Tibial nerve (tissue), 4 donors: ENCODE measurements at regions not wholly inside any gene's neighbourhood (a gene's known extent, or its start where the extent isn't known, plus 50 kb on each side); places are given as distances from the start of the nearest gene placed in this dataset.

Experiments
- DNase-seq, 2 donors: peaks; one replicate each; pipeline ENCODE4 v3.0.0-alpha.2; 2019; ENCODE audit warnings: low spot score in 2 of 2
- H3K27ac ChIP-seq, 4 donors: fragments of 200-600 bp; sonication (generic) in 3 of 4; one replicate each; pipeline ENCODE4 v1.5.1; 2017 to 2019; ENCODE audit warnings: mild to moderate bottlenecking in 1 of 4
- H3K27me3 ChIP-seq, 2 donors: fragments of 200-600 bp; sonication (generic) in 1 of 2; one replicate each; pipeline versions ENCODE4 v1.5.1 to v1.6.0; 2017 to 2019
- H3K36me3 ChIP-seq, 3 donors: fragments of 200-600 bp; sonication (generic); one replicate each; pipeline ENCODE4 v1.5.1; 2018 to 2019
- H3K4me1 ChIP-seq, 4 donors: fragments of 200-600 bp; sonication (generic) in 3 of 4; one replicate each; pipeline ENCODE4 v1.5.1; 2017 to 2019
- H3K4me3 ChIP-seq, 4 donors: fragments of 200-600 bp; sonication (generic) in 3 of 4; one replicate each; pipeline ENCODE4 v1.5.1; 2017 to 2019; ENCODE audit warnings: mild to moderate bottlenecking in 1 of 4, moderate library complexity in 1 of 4
- H3K9me3 ChIP-seq, 4 donors: fragments of 200-600 bp; sonication (generic) in 3 of 4; one replicate each; pipeline ENCODE4 v1.5.1; 2017 to 2019
- EP300 ChIP-seq, 2 donors: sonication (generic); formaldehyde crosslinking; IDR thresholded peaks; one replicate each; pipeline ENCODE4 v1.6.1; 2017; ENCODE audit warnings: antibody characterized with exemption in 2 of 2, mild to moderate bottlenecking in 1 of 2
- POLR2A ChIP-seq, 2 donors: fragments of 450-650 bp; IDR thresholded peaks; one replicate each; pipeline ENCODE4 v1.6.1; 2017; ENCODE audit warnings: antibody characterized with exemption in 2 of 2, mild to moderate bottlenecking in 2 of 2, moderate library complexity in 2 of 2
- WGBS, 2 donors: methylation state at CpG; one replicate each; pipeline ENCODE4 v1.1.5; 2018; 5-methylcytosine and 5-hydroxymethylcytosine counted together
- TF ChIP-seq, protein P1 (sequence below), 5 experiments: fragments of 200-600 bp in 3 of 5; fragments of 450-650 bp in 2 of 5; sonication (generic) in 3 of 5; IDR thresholded peaks; one replicate each; pipeline ENCODE4 v1.5.1; 2016 to 2019; ENCODE audit warnings: antibody characterized with exemption in 5 of 5, mild to moderate bottlenecking in 3 of 5, moderate library complexity in 2 of 5

DNA sequence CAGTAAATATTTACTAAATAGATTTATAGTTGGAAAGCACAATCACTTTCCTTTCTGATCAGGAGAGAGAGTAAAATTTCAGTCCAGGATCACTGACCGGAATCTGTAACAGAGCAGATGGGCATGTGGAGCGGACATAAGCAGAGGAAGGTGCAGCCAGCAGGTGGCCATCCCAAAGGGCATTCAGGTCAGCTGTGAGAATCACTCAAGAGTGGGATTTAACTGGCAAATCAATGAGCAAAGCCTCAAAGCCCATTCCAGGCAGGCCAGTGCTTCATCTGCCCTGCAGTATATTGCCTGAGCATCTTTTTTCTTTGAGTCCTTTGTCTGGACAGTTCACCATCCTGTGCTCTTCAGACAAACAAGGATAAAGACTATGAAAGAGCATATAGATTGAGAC lies 166.4 kb upstream of the SLC14A2 start:
- TF ChIP-seq EP300 (IDR thresholded peaks at IDR 0.05) (no peak), POLR2A (IDR thresholded peaks at IDR 0.05) (no peak)
- TF ChIP-seq, protein P1, sequence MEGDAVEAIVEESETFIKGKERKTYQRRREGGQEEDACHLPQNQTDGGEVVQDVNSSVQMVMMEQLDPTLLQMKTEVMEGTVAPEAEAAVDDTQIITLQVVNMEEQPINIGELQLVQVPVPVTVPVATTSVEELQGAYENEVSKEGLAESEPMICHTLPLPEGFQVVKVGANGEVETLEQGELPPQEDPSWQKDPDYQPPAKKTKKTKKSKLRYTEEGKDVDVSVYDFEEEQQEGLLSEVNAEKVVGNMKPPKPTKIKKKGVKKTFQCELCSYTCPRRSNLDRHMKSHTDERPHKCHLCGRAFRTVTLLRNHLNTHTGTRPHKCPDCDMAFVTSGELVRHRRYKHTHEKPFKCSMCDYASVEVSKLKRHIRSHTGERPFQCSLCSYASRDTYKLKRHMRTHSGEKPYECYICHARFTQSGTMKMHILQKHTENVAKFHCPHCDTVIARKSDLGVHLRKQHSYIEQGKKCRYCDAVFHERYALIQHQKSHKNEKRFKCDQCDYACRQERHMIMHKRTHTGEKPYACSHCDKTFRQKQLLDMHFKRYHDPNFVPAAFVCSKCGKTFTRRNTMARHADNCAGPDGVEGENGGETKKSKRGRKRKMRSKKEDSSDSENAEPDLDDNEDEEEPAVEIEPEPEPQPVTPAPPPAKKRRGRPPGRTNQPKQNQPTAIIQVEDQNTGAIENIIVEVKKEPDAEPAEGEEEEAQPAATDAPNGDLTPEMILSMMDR (IDR thresholded peaks at IDR 0.05): no peak
- Histone ChIP-seq H3K9me3 (no peaks in the 10 kb centered on the region), H3K27ac (peak overlapping the region in 2 of 4 donors; percentile 60 to 70), H3K4me1 (peaks cover 0 to 15% (median 0%) of the 10 kb centered on the region in 4 donors), H3K36me3 (no peaks in the 10 kb centered on the region), H3K4me3 (no peak overlapping the region), H3K27me3 (no peaks in the 10 kb centered on the region)
- WGBS, 2 donors: 91 to 100% methylated on average over 2 of the region's 2 CpGs
- DNase-seq: no peak

DNA sequence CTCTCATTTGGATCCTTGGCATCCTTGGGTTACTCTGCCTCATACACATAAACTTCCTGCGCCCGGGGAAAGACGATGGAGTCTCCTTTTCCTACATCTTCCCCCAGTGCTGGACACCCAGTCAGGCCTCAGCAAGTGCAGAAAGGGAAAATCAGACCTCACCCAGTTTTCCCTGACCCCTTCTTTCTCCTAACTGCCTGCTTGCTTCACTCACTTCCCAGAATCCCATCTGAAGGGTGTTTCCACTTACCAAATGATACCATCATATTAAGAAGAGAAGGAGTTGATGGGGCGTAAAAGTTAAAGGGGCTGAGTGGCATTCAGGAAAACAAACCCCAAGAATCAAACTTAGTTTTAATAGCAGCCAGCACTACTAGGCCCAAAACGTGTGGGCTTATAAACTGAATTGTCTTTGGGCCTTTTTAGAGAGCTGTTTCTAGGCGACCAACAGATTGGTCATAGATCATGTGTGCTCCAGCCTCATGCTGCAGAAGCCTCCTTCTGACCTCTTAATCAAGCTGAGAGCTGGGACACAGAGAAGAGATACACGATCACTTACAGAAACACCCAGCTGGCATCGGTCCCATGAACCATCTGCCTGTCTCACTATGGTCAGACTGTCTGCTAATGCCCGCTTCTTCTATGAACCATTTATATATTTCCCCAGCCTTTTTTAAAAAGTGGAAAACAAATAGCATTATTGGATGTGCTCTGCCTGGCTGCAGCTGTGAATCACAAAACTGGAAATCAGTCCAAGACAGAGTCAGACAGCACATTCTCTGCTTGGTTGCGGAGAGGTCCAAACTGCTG lies 165.7 kb upstream of the SLC14A2 start:
- H3K4me3 ChIP-seq: no peak overlapping the region

DNA sequence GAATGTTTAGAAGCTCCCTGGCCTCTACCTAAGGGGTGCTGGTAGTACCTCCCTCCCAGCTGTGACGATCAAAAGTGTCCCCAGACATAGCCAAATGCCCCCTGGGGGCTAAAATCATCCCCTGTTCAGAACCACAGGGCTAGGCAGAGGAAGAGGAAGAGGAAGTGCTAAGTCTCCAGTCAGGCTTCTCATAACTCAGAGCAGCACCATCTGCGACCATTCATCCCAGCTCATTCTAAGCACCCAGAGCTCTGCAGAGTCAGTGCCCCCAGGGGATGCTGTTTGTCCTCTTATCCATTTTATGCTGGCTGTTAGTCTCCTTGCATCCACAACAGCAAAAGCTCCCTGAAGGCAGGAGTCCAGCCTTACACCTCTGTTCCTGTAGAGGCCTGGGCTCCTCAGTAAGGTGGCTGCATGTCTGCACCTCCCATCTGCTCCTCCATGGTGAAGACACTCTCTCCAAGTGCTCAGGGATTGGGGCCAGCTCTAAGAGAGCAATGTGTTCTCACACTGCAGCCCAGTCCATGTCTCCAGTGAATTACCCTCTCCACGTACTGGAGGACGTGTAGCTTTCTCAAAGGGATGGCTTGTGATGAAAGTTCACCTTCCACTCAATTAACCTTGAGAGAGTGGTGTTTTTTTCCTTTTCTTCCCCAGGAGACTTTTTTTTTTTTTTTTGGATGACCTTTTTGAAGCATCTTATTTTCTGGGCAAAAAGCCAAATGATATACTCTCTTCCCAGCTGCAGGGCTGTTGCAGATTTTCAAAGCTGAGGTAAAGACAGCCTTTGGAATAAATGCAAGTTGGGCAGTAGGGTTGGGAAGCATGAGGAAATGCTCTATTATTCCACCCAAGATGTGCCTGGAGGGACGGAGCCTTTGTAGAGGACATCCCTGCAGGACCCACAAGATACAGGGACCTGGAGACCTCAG lies 158.9 kb upstream of the SLC14A2 start:
- Histone ChIP-seq H3K27ac (no peak overlapping the region), H3K4me3 (no peak overlapping the region), H3K9me3 (peaks cover 0 to 5% (median 1%) of the 10 kb centered on the region in 4 donors), H3K36me3 (no peaks in the 10 kb centered on the region), H3K27me3 (no peaks in the 10 kb centered on the region), H3K4me1 (peaks cover 0 to 15% (median 2%) of the 10 kb centered on the region in 4 donors)
- WGBS, 2 donors: 60 to 62% methylated on average over 5 of the region's 5 CpGs
- TF ChIP-seq POLR2A (IDR thresholded peaks at IDR 0.05) (no peak), EP300 (IDR thresholded peaks at IDR 0.05) (peak in 1 of 2 donors; percentile 27)
- TF ChIP-seq, protein P1 (IDR thresholded peaks at IDR 0.05): no peak
- DNase-seq: peak; percentile 18 to 28

More for the DNA sequence above, 165.7 kb upstream of the SLC14A2 start:
- Histone ChIP-seq H3K4me1 (peaks cover 0 to 15% (median 0%) of the 10 kb centered on the region in 4 donors), H3K9me3 (peaks cover 0 to 3% (median 0%) of the 10 kb centered on the region in 4 donors), H3K36me3 (no peaks in the 10 kb centered on the region), H3K27me3 (no peaks in the 10 kb centered on the region), H3K27ac (peak overlapping the region; percentile 40 to 70 (median 50))
- WGBS, 2 donors: 59% methylated on average over 10 of the region's 10 CpGs
- peak; percentile 47 to 69 for DNase-seq
- TF ChIP-seq, protein P1 (IDR thresholded peaks at IDR 0.05): no peak
- TF ChIP-seq POLR2A (IDR thresholded peaks at IDR 0.05): no peak
- no peak for TF ChIP-seq EP300 (IDR thresholded peaks at IDR 0.05)

DNA sequence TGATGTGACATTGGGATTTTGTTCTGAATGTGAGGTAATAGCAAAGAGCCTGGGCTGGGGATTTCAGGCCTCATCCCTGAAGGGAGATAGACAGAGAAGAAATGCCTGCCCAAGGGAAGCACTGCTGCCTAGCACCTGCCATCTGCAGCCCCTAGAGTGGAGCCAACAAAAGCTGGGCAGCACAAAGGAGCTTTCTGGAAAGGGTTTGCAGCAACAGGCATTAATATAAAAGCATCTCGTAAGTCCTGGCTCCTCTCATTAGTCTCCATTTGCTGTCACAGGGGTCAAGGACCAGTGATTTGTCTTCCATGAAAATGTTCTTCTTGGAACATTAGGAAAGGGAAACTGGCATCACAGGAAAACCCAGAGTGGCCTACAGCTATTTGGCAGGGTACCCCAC lies 157.2 kb upstream of the SLC14A2 start:
- DNase-seq: no peak
- TF ChIP-seq POLR2A (IDR thresholded peaks at IDR 0.05) (no peak), EP300 (IDR thresholded peaks at IDR 0.05) (no peak)
- TF ChIP-seq, protein P1 (IDR thresholded peaks at IDR 0.05): no peak
- Histone ChIP-seq H3K27me3 (no peaks in the 10 kb centered on the region), H3K4me3 (no peak overlapping the region), H3K36me3 (no peaks in the 10 kb centered on the region), H3K9me3 (peaks cover 0 to 5% (median 1%) of the 10 kb centered on the region in 4 donors), H3K27ac (no peak overlapping the region), H3K4me1 (peaks cover 0 to 15% (median 2%) of the 10 kb centered on the region in 4 donors)
- WGBS, 2 donors: 59 to 92% methylated on average over 1 of the region's 1 CpG
